ENCODE measurements at regions not wholly inside any gene's neighbourhood (a gene's known extent, or its start where the extent isn't known, plus 50 kb on each side); places are given as distances from the start of the nearest gene placed in this dataset.

GRCh38 chr11:119473901-119474681 is 51.1 kb upstream of the THY1 start:
- no peak for DNase-seq

GRCh38 chr11:119473226-119473625 is 50.3 kb upstream of the THY1 start:
- no peak for DNase-seq

GRCh38 chr11:119472856-119473222 is 49.9 kb upstream of the THY1 start:
- no peak for DNase-seq
